Keratinocyte (primary cell): ENCODE measurements at regions not wholly inside any gene's neighbourhood (a gene's known extent, or its start where the extent isn't known, plus 50 kb on each side); places are given as distances from the start of the nearest gene placed in this dataset.

Source experiments
- DNase-seq: peaks from one replicate; pipeline ENCODE4 v3.0.0-alpha.2; 2011; ENCODE audit warnings: low read depth, missing footprints, low spot score
- FAIRE-seq: peaks from 2 replicates; lab custom pipeline; 2011; peaks lifted over from hg19 to GRCh38; lab: Jason Lieb, UNC
- H2AFZ ChIP-seq: 2 replicates; pipeline ENCODE4 v1.6.0; 2012; ENCODE audit warnings: low read length, control low read depth, inconsistent platforms; ENCODE audit not compliant: control insufficient read depth
- H3K27ac ChIP-seq: 2 replicates; pipeline ENCODE4 v1.5.1; 2011; ENCODE audit warnings: low read length; ENCODE audit not compliant: control insufficient read depth, insufficient read depth
- H3K27me3 ChIP-seq: 3 replicates; pipeline ENCODE4 v1.6.0; 2011; ENCODE audit warnings: low read length; ENCODE audit not compliant: control insufficient read depth, insufficient read depth; ENCODE audit errors: extremely low read depth
- H3K36me3 ChIP-seq, 2 experiments: 2 replicates in 1 of 2; 3 replicates in 1 of 2; pipeline ENCODE4 v1.5.1; 2011; ENCODE audit warnings: low read length in 2 of 2, mild to moderate bottlenecking in 1 of 2; ENCODE audit not compliant: control insufficient read depth in 2 of 2, insufficient read depth in 2 of 2; ENCODE audit errors: extremely low read depth in 1 of 2
- H3K4me1 ChIP-seq: 3 replicates; pipeline ENCODE4 v1.5.1; 2011; ENCODE audit warnings: low read length; ENCODE audit not compliant: control insufficient read depth, insufficient read depth; ENCODE audit errors: extremely low read depth
- H3K4me2 ChIP-seq: 3 replicates; pipeline ENCODE4 v1.6.0; 2011; ENCODE audit warnings: low read depth, low read length; ENCODE audit not compliant: control insufficient read depth, insufficient read depth; ENCODE audit errors: extremely low read depth
- H3K4me3 ChIP-seq, 3 experiments: fragments of 200-600 bp in 1 of 3; sonication (generic) in 1 of 3; 2 replicates in 2 of 3; 3 replicates in 1 of 3; pipeline ENCODE4 v1.5.1; 2011 to 2016; ENCODE audit warnings: low read length in 3 of 3, mild to moderate bottlenecking in 3 of 3, control low read depth in 2 of 3, inconsistent platforms in 1 of 3, low read depth in 1 of 3, mixed read lengths in 1 of 3, mixed run types in 1 of 3, moderate library complexity in 1 of 3; ENCODE audit not compliant: control insufficient read depth in 2 of 3, insufficient read depth in 2 of 3; ENCODE audit errors: extremely low read depth in 1 of 3
- H3K79me2 ChIP-seq: 2 replicates; pipeline ENCODE4 v1.6.0; 2012; ENCODE audit warnings: low read length; ENCODE audit not compliant: control insufficient read depth, insufficient read depth
- H3K9ac ChIP-seq: 3 replicates; pipeline ENCODE4 v1.6.0; 2011; ENCODE audit warnings: low read length; ENCODE audit not compliant: control insufficient read depth, insufficient read depth; ENCODE audit errors: extremely low read depth
- H3K9me1 ChIP-seq: 3 replicates; pipeline ENCODE4 v1.6.0; 2011; ENCODE audit warnings: low read length; ENCODE audit not compliant: control insufficient read depth, insufficient read depth; ENCODE audit errors: extremely low read depth
- H3K9me3 ChIP-seq: 2 replicates; pipeline ENCODE4 v1.5.1; 2012; ENCODE audit warnings: low read depth, low read length; ENCODE audit not compliant: control insufficient read depth
- H4K20me1 ChIP-seq: 3 replicates; pipeline ENCODE4 v1.6.0; 2011; ENCODE audit warnings: low read length; ENCODE audit not compliant: control insufficient read depth, insufficient read depth; ENCODE audit errors: extremely low read depth
- EZH2 ChIP-seq: IDR thresholded peaks from one replicate; pipeline ENCODE4 v1.6.1; 2012; ENCODE audit warnings: inconsistent platforms, mild to moderate bottlenecking, low read length, moderate library complexity
- dilution Hi-C: fragments of 300-500 bp; cut with MboI; formaldehyde crosslinking; loops from one replicate; pipeline ENCODE4 v1.7.0; 2020; ENCODE audit warnings: low sequenced_read_pairs; ENCODE audit not compliant: extremely low pct_ligation_motif_present
- TF ChIP-seq, protein P1 (sequence below), 3 experiments: IDR thresholded peaks in 1 of 3; conservative IDR thresholded peaks in 1 of 3; optimal IDR thresholded peaks in 1 of 3; 2 replicates in 2 of 3; 3 replicates in 1 of 3; pipeline versions ENCODE3 to v1.5.1; 2011; ENCODE audit warnings: low read length in 3 of 3, mild to moderate bottlenecking in 3 of 3, moderate library complexity in 2 of 3, control low read depth in 1 of 3, inconsistent platforms in 1 of 3; ENCODE audit not compliant: insufficient read depth in 2 of 3; ENCODE audit errors: extremely low read depth in 1 of 3

DNA sequence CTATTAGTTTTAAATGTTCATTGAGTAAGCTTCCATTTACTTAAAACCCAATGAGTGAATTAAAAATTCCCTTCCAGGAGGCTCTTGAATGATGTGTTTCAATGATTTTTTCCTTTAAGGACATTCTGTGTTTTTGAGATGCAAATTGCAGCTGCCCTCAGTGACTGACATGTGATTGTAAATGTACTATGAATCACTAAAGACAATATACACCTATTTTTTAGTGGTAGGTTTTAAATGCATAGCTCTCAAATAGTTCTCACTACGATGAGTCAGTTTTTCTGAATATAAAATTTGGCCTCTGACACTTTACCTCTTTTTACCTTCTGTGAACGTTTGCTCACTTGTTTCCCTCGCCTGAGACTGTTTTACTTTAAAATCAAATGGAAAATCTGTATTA lies 204.7 kb downstream of the BARHL2 start:
- Histone ChIP-seq H3K9ac (no peak overlapping the region), H3K4me2 (no peak overlapping the region), H3K27me3 (no peaks in the 10 kb centered on the region), H3K4me1 (no peaks in the 10 kb centered on the region), H2AFZ (no peak overlapping the region), H3K9me1 (no peaks in the 10 kb centered on the region), H3K36me3 (no peaks in the 10 kb centered on the region), H3K4me3 (no peak overlapping the region), H3K79me2 (no peaks in the 10 kb centered on the region), H3K27ac (no peak overlapping the region), H4K20me1 (no peaks in the 10 kb centered on the region), H3K9me3 (no peaks in the 10 kb centered on the region)
- FAIRE-seq (no peak), DNase-seq (no peak)
- dilution Hi-C loops = no loop called here
- TF ChIP-seq, protein P1, sequence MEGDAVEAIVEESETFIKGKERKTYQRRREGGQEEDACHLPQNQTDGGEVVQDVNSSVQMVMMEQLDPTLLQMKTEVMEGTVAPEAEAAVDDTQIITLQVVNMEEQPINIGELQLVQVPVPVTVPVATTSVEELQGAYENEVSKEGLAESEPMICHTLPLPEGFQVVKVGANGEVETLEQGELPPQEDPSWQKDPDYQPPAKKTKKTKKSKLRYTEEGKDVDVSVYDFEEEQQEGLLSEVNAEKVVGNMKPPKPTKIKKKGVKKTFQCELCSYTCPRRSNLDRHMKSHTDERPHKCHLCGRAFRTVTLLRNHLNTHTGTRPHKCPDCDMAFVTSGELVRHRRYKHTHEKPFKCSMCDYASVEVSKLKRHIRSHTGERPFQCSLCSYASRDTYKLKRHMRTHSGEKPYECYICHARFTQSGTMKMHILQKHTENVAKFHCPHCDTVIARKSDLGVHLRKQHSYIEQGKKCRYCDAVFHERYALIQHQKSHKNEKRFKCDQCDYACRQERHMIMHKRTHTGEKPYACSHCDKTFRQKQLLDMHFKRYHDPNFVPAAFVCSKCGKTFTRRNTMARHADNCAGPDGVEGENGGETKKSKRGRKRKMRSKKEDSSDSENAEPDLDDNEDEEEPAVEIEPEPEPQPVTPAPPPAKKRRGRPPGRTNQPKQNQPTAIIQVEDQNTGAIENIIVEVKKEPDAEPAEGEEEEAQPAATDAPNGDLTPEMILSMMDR (optimal IDR thresholded peaks at IDR 0.05 in 1 of 3, IDR thresholded peaks at IDR 0.05 in 1 of 3, conservative IDR thresholded peaks at IDR 0.05 in 1 of 3; ENCODE audit: extremely low read depth in 1 of 3, insufficient read depth in 2 of 3, low read length in 3 of 3) = no peak
- TF ChIP-seq EZH2 = no peak

DNA sequence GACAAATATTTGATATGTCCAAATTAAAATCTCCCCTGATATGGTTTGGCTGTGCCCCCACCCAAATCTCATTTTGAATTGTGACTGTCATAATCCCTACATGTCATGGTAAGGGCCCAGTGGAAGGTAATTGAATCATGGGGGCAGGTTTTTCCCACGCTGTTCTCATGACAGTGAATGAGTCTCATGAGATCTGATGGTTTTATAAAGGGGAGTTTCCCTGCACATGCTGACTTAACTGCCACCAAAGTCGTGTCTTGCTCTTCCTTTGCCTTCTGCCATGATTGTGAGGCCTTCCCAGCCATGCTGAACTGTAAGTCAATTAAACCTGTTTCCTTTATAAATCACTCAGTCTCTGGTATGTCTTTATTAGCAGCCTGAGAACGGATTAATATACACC lies 207.0 kb downstream of the BARHL2 start:
- dilution Hi-C loops = no loop called here
- no peaks in the 10 kb centered on the region for H4K20me1 ChIP-seq

More for the DNA sequence above, 207.0 kb downstream of the BARHL2 start:
- Histone ChIP-seq H3K9me3 (no peaks in the 10 kb centered on the region), H3K9ac (no peak overlapping the region), H3K27me3 (no peaks in the 10 kb centered on the region), H3K27ac (no peak overlapping the region), H3K4me3 (no peak overlapping the region), H3K4me2 (no peak overlapping the region), H3K36me3 (no peaks in the 10 kb centered on the region), H3K9me1 (no peaks in the 10 kb centered on the region), H2AFZ (no peak overlapping the region), H3K4me1 (no peaks in the 10 kb centered on the region), H3K79me2 (no peaks in the 10 kb centered on the region)
- TF ChIP-seq EZH2 = no peak
- TF ChIP-seq, protein P1 (optimal IDR thresholded peaks at IDR 0.05 in 1 of 3, IDR thresholded peaks at IDR 0.05 in 1 of 3, conservative IDR thresholded peaks at IDR 0.05 in 1 of 3; ENCODE audit: extremely low read depth in 1 of 3, insufficient read depth in 2 of 3, low read length in 3 of 3) = no peak
- no peak for FAIRE-seq
- DNase-seq = no peak
